Tibial nerve (tissue), 3 donors: ENCODE measurements at regions not wholly inside any gene's neighbourhood (a gene's known extent, or its start where the extent isn't known, plus 50 kb on each side); places are given as distances from the start of the nearest gene placed in this dataset.

Experiments used
- CTCF ChIP-seq, 5 experiments: fragments of 200-600 bp in 3 of 5; fragments of 450-650 bp in 2 of 5; sonication (generic) in 3 of 5; IDR thresholded peaks; one replicate each; pipeline ENCODE4 v1.5.1; 2016 to 2019; ENCODE audit warnings: antibody characterized with exemption in 5 of 5, mild to moderate bottlenecking in 3 of 5, moderate library complexity in 2 of 5
- POLR2A ChIP-seq, 2 donors: fragments of 450-650 bp; IDR thresholded peaks; one replicate each; pipeline ENCODE4 v1.6.1; 2017; ENCODE audit warnings: antibody characterized with exemption in 2 of 2, mild to moderate bottlenecking in 2 of 2, moderate library complexity in 2 of 2

- TF ChIP-seq CTCF (IDR thresholded peaks at IDR 0.05) (no peak), POLR2A (IDR thresholded peaks at IDR 0.05) (no peak)
These were observed 293.2 kb upstream of the CLINT1 start for GRCh38 chr5:158152136-158152535.
